ENCODE measurements at regions not wholly inside any gene's neighbourhood (a gene's known extent, or its start where the extent isn't known, plus 50 kb on each side); places are given as distances from the start of the nearest gene placed in this dataset.

DNA sequence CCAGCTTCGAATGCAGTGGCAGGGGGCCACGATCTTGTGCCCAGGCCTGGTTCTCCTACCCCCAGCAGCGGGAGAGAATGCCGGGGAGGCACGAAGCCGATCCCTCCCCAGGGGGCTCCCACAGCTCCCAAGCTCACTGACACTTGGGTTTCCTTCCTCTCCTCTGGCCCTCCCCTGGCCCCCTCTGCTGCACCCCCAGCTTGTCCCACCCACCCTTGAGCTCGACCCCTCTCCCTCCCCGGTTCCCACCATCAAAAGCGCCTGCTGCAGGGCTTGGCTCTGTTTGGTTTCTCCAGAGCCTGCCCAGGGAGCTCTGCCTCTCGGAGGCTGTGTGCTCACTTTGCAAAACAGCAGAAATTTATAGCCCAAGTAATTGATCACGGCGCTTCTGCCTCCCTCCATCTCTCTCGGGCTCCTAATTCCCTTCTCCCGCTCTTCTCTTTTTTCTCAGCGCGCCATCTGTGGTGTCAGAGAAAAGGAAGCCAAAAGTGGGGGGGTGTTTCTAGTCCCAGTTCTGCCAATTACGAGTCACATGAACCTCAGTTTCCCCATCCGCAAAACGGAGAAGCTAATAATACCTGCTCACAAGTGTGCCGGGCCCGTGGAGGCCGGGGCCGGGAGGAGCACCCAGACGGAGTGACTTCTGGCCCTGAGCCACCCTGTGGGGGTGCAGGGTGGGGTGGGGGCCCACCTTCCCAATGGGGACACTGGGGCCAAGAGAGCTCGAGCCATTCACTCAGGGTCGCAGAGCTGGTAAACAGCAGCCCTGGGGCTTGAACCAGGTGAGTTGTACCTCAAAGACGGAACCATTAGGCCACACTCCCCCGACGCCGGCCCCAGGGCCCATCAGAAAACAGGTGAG is 141.2 kb upstream of the IER5L start:
- TF ChIP-seq POLR2A (IDR thresholded peaks at IDR 0.05) = no peak
- no peak for TF ChIP-seq CTCF (IDR thresholded peaks at IDR 0.05)

Data from body of pancreas (tissue), 4 donors.